ENCODE measurements at regions not wholly inside any gene's neighbourhood (a gene's known extent, or its start where the extent isn't known, plus 50 kb on each side); places are given as distances from the start of the nearest gene placed in this dataset.

GRCh38 chr6:168255283-168255881, 64.2 kb downstream of the DACT2 start:
- TF ChIP-seq CREB1 (IDR thresholded peaks at IDR 0.05; ENCODE audit: low read depth) (no peak), REST (IDR thresholded peaks at IDR 0.05; ENCODE audit: low read depth) (no peak), TAF1 (IDR thresholded peaks at IDR 0.05; ENCODE audit: low read depth) (no peak), USF1 (IDR thresholded peaks at IDR 0.05) (no peak), TEAD4 (IDR thresholded peaks at IDR 0.05) (no peak), FOXM1 (IDR thresholded peaks at IDR 0.05; ENCODE audit: borderline replicate concordance, low read depth) (no peak)

Data from Ishikawa (cell line).